Stimulated activated CD8-positive, alpha-beta memory T cell treated with anti-CD3 and anti-CD28 coated beads, Interleukin-12 subunit alpha, Interleukin-12 subunit beta, amount 100 ng/mL, for 24 hours (primary cell): ENCODE measurements at regions not wholly inside any gene's neighbourhood (a gene's known extent, or its start where the extent isn't known, plus 50 kb on each side); places are given as distances from the start of the nearest gene placed in this dataset.
"Not testable (repeated sequence)": the region's sequence is repeated elsewhere in the genome, so short reads cannot be mapped to it uniquely, and the experiment has no call there.

Experiments
- DNase-seq: peaks from one replicate; pipeline ENCODE4 v3.0.0-alpha.2; 2020; ENCODE audit errors: extremely low read depth

DNA sequence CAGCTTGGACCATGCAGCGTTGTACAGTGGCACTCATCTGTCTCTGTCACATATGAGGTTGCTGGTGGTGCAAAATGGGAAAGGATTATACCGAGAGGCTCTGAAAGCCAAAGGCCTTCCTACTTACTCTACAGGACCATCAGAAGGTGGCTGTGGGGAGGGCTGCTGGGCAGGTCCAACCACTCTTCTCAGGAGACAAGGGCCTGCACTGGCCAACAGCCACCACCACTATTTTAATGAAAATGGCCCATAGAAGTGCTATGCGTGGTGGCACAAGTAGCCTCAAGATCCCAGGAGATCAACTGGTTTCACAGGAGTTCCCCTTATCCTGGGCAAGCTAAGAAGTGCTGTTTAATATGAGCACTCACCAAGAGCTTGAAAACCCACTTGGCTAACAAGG is 52.3 kb downstream of the MRPL57 start:
- no peak for DNase-seq

DNA sequence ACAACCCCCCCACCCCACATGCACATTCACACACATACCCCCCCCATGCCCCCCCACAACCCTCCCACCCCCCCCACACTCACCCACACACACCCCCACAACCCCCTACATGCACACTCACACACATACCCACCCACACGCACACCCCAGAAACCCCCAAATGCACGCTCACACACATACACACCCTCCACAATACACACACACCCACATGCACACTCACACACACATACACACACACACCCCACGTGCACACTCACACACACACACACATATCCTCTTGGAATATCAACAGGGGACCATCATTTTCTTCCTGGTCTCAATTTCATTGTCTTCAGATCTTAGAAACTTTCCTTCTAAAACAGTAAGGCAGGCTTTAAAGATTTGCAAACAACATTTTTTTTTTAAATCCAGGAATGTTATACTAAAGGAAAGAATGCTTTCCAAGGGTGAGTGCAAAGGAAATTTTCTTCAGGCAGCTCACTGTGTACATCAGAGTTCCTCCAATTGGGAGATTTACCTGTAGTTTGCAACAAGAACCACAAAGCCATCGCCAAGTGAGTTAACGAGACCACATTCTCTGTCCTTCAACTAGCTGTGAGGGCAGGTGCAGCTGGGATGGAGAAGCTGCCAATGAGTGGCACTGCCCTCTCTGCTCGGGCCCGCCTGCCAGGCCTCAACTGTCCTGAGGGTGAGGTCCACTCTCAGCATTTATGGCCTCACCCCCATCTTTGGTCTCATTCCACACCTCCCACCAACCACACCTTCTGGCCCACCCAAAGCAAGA is 53.0 kb downstream of the MRPL57 start:
- DNase-seq = no peak

DNA sequence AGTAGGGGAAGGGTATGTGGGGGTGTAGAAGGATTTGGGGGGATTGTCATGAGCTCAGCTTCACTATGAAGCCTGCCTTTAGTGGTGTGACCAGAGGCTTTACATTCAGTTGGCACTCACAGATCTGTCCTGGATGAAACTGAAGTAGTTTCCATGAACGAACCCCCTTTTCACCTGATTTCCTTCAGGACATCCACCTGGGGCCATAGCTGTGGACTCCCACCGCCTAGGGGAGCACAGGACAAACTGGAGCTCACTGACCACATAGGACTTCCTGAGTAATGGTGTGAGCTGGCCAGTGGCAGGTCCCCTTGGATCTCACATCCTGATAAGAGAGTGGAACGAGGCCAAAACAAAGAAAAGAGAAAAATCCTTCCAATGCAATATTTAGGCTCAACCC is 54.1 kb downstream of the MRPL57 start:
- no peak for DNase-seq

DNA sequence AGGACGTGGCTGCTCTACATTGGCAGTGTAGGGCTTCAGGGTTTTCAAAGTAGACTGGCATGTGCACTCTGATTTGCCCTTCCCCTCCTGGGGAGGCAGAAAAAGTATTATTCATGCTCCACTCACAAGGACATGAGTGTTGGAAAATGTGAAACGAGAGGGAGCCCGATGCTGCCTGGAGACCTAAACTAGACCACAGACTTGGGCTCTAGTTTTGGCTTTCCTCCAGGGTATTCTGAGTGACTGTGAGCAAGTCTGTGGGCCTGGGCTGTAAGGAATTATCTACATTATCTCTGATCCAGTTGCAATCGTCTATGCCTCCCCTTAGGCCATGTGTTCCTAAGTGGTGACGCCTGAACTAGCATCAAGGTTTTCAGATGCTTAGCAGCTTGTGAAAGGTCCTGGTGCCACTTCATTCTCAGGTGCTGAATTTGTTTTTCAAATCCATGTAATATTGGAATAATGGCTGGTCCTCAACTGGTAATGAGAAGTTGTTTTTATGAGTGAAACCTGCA is 55.0 kb downstream of the MRPL57 start:
- no peak for DNase-seq

DNA sequence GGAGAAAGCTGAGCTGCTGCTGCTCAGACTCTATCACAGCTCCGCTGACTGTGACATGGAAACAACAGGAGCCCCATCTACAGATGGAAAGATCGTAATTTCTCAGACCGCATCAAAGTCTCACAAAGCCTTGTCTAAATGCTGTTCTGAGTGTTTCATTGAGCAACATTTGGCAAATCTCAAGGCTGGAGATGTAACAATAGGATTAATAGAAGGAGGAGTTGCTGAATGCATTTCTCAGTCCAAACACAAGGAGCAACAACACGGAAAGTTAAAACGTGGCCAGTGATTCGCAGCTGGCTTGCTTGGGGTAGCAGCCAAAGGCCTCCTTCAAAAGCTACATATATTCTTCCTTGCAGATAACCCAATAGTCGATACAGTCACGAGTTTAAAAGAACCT is 55.7 kb downstream of the MRPL57 start:
- DNase-seq = no peak

DNA sequence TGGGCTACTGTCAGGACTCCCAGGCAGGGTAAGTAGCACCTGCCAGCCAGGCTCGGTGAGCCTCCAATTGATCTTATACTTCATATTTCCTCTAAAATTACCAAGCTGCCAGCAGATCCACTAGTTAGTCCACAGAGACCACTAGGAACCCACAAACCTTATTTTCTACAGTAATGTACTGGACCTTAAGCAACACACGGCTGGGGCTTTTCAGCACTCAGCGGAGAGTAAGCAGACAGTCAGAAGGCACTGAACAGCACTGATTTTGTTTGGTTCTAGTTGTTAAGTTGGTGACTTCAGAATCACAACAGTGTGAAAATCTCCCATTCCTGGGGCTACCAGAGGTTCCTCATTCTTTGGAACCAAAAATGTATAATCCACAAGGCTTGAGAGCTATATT is 56.1 kb downstream of the MRPL57 start:
- no peak for DNase-seq

DNA sequence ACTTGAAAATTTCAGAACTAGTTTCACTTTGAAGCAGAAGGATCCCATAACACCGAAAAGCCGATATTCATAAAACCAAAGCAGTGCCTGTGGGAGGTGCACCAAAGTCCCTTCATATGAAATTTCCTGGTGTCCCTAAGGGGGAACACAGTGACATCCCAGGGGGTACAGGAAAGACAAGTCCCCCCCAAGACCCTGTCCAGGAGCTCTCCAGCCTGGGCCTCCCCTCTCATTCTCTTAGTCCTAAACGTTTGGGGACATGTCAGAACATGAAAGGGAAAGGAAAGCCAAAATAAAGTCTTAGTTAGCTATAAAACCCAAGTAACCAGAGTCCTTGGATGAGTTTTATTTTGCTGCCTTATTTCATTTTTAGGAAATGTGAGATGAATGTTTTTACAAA is 56.6 kb downstream of the MRPL57 start:
- DNase-seq = no peak

DNA sequence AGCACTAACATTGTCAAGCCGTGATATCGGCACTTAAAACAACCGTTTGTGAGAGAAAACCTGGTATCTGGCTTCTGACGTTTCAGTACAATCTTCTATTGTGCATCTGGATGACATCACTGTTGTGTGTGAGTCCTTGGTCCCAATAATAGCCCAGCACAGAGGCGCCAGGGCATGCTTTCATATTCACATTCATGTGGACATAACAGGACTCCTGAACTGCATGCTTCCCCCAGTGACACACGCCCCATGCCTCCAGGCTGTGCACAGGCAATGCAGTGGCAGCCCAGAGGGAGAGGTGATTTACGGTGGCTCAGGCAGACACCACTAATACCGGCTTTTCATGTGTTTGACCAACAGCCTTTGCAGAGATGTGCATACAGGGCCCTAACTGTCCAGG is 58.1 kb downstream of the MRPL57 start:
- no peak for DNase-seq

DNA sequence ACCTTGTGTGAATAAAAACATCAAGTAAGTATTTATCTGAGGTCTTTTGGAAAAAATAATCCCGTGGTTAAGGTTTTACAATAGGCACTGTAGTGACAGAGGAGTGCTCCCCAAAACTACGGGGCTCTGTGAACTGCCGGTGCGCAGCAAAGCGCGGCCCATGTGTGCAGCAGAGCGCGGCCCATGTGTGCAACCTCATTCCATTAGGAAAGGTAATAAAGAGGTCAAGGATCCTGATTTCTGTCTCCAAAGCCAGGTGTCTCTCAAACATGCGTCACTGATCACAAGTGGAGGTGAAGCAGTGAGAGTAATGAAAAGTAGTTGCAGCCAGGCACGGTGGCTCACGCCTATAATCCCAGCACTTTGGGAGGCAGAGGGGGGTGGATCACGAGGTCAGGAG is 58.7 kb downstream of the MRPL57 start:
- DNase-seq = no peak

DNA sequence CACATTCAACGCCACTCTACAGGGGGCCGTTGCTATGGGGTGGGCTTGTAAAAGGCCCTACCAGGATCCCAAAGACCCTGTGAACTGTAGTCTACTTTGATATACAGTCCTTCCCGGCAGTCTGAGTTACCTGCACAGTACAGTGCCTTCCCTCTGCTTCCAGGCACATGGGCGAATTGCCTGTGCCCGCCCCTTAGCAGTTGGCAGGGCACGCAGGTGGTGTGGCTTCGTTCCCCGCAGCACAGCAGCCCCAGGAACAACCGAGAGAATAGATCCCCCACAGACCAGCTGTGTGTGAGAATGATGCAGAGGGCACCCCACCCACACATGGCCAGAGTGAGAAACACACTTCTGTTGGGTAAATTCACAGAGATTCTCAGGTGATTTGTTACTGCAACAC is 60.6 kb downstream of the MRPL57 start:
- no peak for DNase-seq

DNA sequence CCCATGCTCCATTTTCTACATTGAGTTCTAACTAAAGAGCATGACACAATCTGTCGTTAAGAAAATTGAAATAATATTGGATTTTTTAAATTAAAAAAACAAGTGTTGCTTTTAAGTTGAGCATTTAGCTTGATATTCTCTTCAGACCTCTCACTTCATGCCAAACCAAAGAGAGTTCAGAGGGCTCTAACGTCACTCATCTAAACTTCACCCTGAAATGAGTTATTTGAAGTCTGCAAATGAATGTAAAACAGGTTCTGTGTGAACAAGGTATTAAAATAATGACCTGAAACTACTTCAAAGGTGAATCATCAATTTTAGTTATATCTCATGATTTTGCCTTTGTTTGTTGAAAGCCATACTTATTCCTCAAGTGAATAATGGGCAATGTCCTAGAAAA is 61.8 kb downstream of the MRPL57 start:
- DNase-seq = no peak

DNA sequence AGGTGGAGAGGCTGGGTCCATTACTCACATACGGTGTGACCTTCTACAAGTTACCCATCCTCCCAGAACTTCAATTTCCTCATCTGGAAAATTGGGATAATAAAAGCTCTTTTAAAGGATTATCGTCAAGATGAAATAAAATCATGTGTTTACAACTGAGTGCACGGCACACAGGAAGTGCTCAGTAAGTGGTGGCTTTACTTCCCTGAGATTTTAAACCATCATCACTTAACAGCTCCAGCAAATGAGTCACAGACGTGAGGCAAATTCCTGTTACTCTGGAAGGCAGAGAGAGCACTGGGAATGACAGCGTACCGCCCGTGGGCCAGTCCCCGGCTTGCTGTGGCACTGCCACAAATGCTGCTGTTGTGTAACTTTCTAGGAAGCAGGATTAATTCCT is 64.1 kb downstream of the MRPL57 start:
- no peak for DNase-seq

DNA sequence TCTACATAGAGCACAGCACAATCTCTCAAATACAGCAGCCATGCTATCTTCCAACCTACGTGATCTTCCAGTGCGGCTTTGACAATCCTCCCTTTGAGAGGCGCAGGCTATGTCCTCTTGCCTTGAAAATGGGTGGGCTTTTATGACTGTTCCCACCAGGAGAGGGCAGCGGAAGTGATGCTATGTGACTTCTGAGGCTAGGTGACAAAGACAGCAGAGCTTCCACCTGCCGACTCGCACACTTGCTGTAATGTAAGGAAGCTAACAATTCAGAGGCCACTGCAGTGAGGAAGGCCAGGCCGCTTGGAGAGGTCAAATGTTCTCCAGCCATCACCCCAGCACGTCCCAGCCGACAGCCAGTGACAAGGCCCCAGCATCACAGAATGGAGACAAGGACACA is 65.8 kb downstream of the MRPL57 start:
- no peak for DNase-seq

DNA sequence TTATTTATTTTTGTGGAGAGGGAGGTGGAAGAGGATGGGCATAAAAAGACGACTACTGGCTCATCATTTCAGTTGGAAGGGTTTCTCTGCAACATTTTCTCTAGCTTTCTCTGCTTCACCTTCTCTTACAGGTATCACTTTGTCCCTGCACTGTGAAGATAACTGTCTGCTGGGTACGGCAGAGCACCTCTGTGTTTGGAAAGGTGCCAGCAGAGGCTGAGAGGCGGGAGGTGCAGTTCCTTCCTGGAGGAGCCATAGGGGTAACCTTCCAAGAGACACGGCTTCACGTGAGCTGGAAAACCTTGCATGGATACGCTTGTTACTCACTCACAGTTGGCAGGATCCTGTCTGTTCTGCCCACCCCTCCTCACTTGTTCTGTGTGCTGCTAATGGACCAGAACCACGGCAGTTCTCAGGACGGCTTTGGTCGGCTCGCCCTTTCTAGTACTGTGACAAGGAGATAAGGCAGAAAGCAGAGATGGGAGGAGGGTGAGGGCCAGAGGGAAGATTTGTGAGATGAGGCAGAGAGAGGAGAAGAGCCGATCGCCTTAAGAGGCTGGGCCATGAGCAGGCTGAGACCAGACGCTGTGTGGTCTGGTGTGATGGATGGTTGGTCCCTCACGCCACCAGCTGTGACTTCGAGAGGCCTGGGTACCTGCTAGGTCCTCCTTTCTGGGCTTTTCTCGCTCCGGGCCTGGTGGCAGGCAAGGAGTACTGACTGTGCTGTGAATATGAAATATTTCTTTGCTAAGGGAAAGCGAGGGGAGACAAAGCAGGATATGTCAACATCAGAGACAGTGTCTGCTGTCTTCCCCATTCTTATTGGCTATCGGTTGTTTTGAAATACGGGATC is 66.8 kb downstream of the MRPL57 start:
- no peak for DNase-seq

DNA sequence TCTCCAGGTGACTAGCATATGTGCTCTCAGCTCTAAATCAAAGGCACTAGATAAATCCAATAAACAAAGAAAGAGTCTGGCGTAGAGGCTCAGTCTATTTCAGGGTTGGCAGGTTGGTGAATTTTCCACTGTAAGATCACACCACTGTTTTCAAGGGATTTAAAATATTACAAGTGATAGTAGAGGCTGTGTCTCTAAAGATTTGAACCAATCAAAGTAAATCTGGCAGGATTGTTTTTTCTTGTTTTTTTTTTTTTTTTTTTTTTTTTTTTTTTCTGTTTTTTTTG is 67.4 kb downstream of the MRPL57 start:
- not testable (repeated sequence) for DNase-seq

DNA sequence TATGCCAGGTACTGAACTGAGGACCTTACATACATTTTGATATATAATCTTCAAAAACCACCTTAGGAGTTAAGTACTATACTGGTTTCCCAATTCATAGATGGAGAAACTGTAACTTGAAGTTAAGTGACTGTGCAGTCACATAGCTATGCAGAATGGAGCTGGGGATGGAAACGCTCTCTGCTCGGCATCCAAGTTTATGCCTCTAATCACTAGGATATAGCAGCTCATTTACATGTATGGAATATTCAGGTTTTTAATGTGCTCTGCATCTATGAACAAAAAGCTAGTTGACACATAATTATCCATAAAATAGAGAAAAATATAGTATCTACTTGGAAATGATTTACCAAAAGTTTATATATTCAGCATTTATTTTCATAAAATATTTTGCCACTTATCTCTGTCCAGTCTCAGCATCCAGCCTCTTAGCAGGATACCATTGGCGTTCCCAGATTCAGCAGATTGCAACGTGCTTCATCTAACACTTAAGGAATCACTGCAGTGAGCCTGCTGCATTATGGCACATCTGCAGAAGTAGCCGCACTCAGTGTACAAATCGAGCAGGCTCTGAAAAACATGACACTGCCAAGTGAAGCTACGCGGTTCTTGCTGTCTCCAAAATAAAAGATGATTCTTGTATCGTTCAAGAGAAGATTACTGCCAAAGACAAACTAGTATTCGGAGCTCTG is 70.4 kb downstream of the MRPL57 start:
- DNase-seq = no peak

DNA sequence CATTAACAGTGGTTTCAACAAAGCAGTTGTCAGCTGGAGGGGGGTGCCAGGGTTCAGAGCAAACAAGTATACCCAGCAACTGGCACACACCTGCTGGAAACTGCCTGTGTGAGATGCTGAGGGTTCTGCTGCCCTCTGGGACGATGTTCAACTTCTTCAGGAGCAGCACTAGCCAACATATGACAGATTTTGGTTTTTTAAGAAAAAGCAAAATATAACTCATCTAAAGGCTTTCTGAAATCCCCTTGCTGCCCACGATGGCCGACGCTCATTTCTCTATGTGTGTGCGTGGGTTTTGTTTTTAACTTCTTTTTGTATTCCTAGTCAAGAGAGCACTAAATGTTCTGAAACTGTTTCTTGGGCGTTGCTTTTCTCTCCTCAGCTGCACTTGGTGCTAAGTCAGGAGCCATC is 79.9 kb downstream of the MRPL57 start:
- DNase-seq = no peak

DNA sequence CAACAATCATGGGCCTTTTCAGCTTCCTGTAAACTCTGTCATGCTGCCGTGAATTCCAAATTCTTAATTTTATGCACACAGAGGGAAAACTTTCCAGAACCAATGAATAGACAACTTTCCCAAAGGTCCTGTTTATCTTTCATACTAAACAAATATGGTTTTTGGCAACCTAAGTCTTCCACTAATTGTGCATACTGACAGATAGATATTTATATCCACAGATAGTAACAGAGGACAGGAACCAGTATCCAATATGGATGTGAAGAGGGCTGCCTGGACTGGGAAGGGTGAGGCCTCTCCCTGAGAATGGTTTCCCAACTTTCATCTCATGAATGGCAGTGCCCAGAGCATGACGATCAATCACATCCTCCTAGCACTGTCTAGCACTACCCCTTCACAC is 80.4 kb downstream of the MRPL57 start:
- no peak for DNase-seq

DNA sequence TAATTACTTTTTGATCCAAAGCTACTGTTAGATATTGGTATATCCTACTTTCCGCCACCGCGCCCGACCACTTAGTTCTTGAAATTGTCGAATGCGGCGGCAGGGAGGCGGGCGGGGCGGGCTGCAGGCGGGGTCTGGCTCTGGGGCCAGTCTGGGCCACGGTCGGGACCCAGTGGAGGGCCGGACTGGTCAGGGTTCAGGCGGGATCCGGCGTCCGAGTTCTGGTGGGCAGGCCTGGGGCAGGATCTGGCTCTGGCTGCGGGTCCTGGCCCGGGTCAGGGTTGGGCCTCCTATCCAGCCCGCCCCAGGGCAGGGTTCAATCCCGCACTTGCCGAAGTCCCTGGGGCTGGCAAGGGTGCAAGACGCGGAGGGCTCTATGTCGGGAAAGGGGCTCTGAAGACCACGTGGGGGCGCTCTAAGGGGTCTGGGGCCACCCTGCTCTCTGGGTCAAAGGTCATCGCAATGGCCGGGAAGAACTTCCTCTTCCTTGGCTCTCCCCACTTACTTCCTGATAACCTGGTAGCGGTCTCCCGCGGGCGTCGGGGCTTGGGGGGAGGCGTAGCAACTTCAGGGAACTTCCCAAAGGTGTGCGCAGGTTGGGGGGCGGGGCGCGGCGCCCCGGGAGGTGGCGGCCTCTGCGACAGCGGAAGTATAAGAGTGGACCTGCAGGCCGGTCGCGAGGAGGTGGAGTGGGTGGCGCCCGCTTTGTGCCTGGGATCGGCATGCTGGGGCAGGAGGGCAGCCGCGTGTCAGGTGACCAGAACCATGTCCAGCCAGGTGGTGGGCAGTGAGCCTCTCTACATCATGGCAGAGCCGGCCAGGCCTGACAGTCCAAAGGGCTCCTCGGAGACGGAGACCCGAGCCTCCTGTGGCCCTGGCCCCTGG is 83.4 kb downstream of the MRPL57 start:
- no peak for DNase-seq

DNA sequence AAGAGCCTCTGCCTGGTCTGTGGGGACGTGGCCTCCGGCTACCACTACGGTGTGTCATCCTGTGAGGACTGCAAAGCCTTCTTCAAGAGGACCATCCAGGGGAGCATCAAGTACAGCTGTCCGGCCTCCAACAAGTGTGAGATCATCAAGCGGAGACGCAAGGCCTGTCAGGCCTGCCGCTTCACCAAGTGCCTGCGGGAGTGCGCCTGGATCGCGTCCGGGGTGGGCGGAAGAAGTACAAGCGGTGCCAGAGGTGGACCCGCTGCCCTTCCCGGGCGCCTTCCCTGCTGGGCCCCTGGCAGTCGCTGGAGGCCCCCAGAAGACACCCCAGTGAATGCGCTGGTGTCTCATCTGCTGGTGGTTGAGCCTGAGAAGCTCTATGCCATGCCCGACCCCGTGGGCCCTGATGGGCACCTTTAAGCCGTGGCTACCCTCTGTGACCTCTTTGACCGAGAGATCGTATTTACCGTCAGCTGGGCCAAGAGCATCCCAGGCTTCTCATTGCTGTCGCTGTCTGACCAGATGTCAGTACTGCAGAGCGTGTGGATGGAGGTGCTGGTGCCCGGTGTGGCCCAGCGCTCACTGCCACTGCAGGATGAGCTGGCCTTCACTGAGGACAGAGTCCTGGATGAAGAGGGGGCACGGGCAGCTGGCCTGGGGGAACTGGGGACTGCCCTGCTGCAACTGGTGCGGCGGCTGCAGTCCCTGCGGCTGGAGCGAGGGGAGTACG is 84.3 kb downstream of the MRPL57 start:
- DNase-seq = not testable (repeated sequence)
